ENCODE measurements at regions not wholly inside any gene's neighbourhood (a gene's known extent, or its start where the extent isn't known, plus 50 kb on each side); places are given as distances from the start of the nearest gene placed in this dataset.
"Not testable (repeated sequence)": the region's sequence is repeated elsewhere in the genome, so short reads cannot be mapped to it uniquely, and the experiment has no call there.

- DNase-seq (ENCODE audit: extremely low read depth in 1 of 11, low read depth in 9 of 11, low spot score in 4 of 11) = no peak
Measured at GRCh38 chr2:160751021-160751420, 257.4 kb upstream of the RBMS1 start.

- no peak for DNase-seq (ENCODE audit: extremely low read depth in 1 of 11, low read depth in 9 of 11, low spot score in 4 of 11)
Measured at GRCh38 chr2:160752475-160753330, 259.1 kb upstream of the RBMS1 start.

- DNase-seq (ENCODE audit: extremely low read depth in 1 of 11, low read depth in 9 of 11, low spot score in 4 of 11) = no peak
Measured at GRCh38 chr2:160753331-160753654, 259.7 kb upstream of the RBMS1 start.

- no peak for DNase-seq (ENCODE audit: extremely low read depth in 1 of 11, low read depth in 9 of 11, low spot score in 4 of 11)
Measured at GRCh38 chr2:160753960-160754359, 260.4 kb upstream of the RBMS1 start.

- no peak for DNase-seq (ENCODE audit: extremely low read depth in 1 of 11, low read depth in 9 of 11, low spot score in 4 of 11)
Measured at GRCh38 chr2:160756481-160756880, 262.9 kb upstream of the RBMS1 start.

- not testable (repeated sequence) for DNase-seq (ENCODE audit: extremely low read depth in 1 of 11, low read depth in 9 of 11, low spot score in 4 of 11)
Measured at GRCh38 chr2:160762493-160763128, 269.0 kb upstream of the RBMS1 start.

GRCh38 chr2:160783474-160783873, 289.9 kb upstream of the RBMS1 start:
- DNase-seq (ENCODE audit: extremely low read depth in 1 of 11, low read depth in 9 of 11, low spot score in 4 of 11) = no peak

GRCh38 chr2:160784034-160784433, 290.4 kb upstream of the RBMS1 start:
- DNase-seq (ENCODE audit: extremely low read depth in 1 of 11, low read depth in 9 of 11, low spot score in 4 of 11) = no peak

- DNase-seq (ENCODE audit: extremely low read depth in 1 of 11, low read depth in 9 of 11, low spot score in 4 of 11) = no peak
Measured at GRCh38 chr2:160790738-160791137, 297.1 kb upstream of the RBMS1 start.

GRCh38 chr2:160791884-160792283, 298.3 kb upstream of the RBMS1 start:
- no peak for DNase-seq (ENCODE audit: extremely low read depth in 1 of 11, low read depth in 9 of 11, low spot score in 4 of 11)

- DNase-seq (ENCODE audit: extremely low read depth in 1 of 11, low read depth in 9 of 11, low spot score in 4 of 11) = no peak
Measured at GRCh38 chr2:160792837-160793236, 299.2 kb upstream of the RBMS1 start.

- no peak for DNase-seq (ENCODE audit: extremely low read depth in 1 of 11, low read depth in 9 of 11, low spot score in 4 of 11)
Measured at GRCh38 chr2:160794926-160795325, 301.3 kb upstream of the RBMS1 start.

- DNase-seq (ENCODE audit: extremely low read depth in 1 of 11, low read depth in 9 of 11, low spot score in 4 of 11) = no peak
Measured at GRCh38 chr2:160803881-160804280, 310.3 kb upstream of the RBMS1 start.

GRCh38 chr2:160810406-160810805, 316.8 kb upstream of the RBMS1 start:
- DNase-seq (ENCODE audit: extremely low read depth in 1 of 11, low read depth in 9 of 11, low spot score in 4 of 11) = no peak

- DNase-seq (ENCODE audit: extremely low read depth in 1 of 11, low read depth in 9 of 11, low spot score in 4 of 11) = no peak
Measured at GRCh38 chr2:160812830-160813505, 319.4 kb upstream of the RBMS1 start.

GRCh38 chr2:160813506-160813858, 319.9 kb upstream of the RBMS1 start:
- peak in 1 of 11 donors; percentile 6 for DNase-seq (ENCODE audit: extremely low read depth in 1 of 11, low read depth in 9 of 11, low spot score in 4 of 11)

- DNase-seq (ENCODE audit: extremely low read depth in 1 of 11, low read depth in 9 of 11, low spot score in 4 of 11) = no peak
Measured at GRCh38 chr2:160816916-160817499, 323.4 kb upstream of the RBMS1 start.

- no peak for DNase-seq (ENCODE audit: extremely low read depth in 1 of 11, low read depth in 9 of 11, low spot score in 4 of 11)
Measured at GRCh38 chr2:160820691-160821090, 327.1 kb upstream of the RBMS1 start.

GRCh38 chr2:160822006-160822405, 328.4 kb upstream of the RBMS1 start:
- DNase-seq (ENCODE audit: extremely low read depth in 1 of 11, low read depth in 9 of 11, low spot score in 4 of 11) = no peak

- DNase-seq (ENCODE audit: extremely low read depth in 1 of 11, low read depth in 9 of 11, low spot score in 4 of 11) = no peak
Measured at GRCh38 chr2:160825433-160825832, 331.8 kb upstream of the RBMS1 start.
